ENCODE measurements at regions not wholly inside any gene's neighbourhood (a gene's known extent, or its start where the extent isn't known, plus 50 kb on each side); places are given as distances from the start of the nearest gene placed in this dataset.

GRCh38 chr10:21100871-21101514, 203.9 kb upstream of the NEBL start:
- H3K4me3 ChIP-seq (ENCODE audit: low read length in 2 of 2), result no peak overlapping the region
- WGBS, 2 donors, result 45 to 48% methylated on average over 7 of the region's 7 CpGs
- no peak for ATAC-seq (ENCODE audit: low FRiP score)
- no peaks in the 10 kb centered on the region for H3K27me3 ChIP-seq (ENCODE audit: control insufficient read depth in 1 of 2, insufficient read depth in 2 of 2, low read length in 1 of 2)
- no peak overlapping the region for H3K27ac ChIP-seq (ENCODE audit: low read depth in 1 of 2, low read length in 2 of 2)
- no peak for DNase-seq
- no peaks in the 10 kb centered on the region for H3K9me3 ChIP-seq (ENCODE audit: control insufficient read depth, low read length)
- H3K4me1 ChIP-seq (ENCODE audit: control insufficient read depth in 1 of 2, insufficient read depth in 2 of 2, low read length in 2 of 2), result no peaks in the 10 kb centered on the region
- no peaks in the 10 kb centered on the region for H3K36me3 ChIP-seq (ENCODE audit: control insufficient read depth in 1 of 2, insufficient read depth in 2 of 2, low read length in 1 of 2)
- intact Hi-C loops (cut with DNase I), result no loop called here

- no peaks in the 10 kb centered on the region for H3K9me3 ChIP-seq (ENCODE audit: control insufficient read depth, low read length)
- H3K27me3 ChIP-seq (ENCODE audit: control insufficient read depth in 1 of 2, insufficient read depth in 2 of 2, low read length in 1 of 2), result no peaks in the 10 kb centered on the region
- no peaks in the 10 kb centered on the region for H3K36me3 ChIP-seq (ENCODE audit: control insufficient read depth in 1 of 2, insufficient read depth in 2 of 2, low read length in 1 of 2)
- WGBS, 2 donors, result 84 to 86% methylated on average over 12 of the region's 12 CpGs
- ATAC-seq (ENCODE audit: low FRiP score), result no peak
- no peak for DNase-seq
- no peaks in the 10 kb centered on the region for H3K4me1 ChIP-seq (ENCODE audit: control insufficient read depth in 1 of 2, insufficient read depth in 2 of 2, low read length in 2 of 2)
- no peak overlapping the region for H3K4me3 ChIP-seq (ENCODE audit: low read length in 2 of 2)
- intact Hi-C loops (cut with DNase I), result no loop called here
- H3K27ac ChIP-seq (ENCODE audit: low read depth in 1 of 2, low read length in 2 of 2), result no peak overlapping the region
Measured at GRCh38 chr10:21100190-21100589, 203.1 kb upstream of the NEBL start.

- no peak overlapping the region for H3K27ac ChIP-seq (ENCODE audit: low read depth in 1 of 2, low read length in 2 of 2)
- intact Hi-C loops (cut with DNase I), result no loop called here
- no peaks in the 10 kb centered on the region for H3K4me1 ChIP-seq (ENCODE audit: control insufficient read depth in 1 of 2, insufficient read depth in 2 of 2, low read length in 2 of 2)
- H3K27me3 ChIP-seq (ENCODE audit: control insufficient read depth in 1 of 2, insufficient read depth in 2 of 2, low read length in 1 of 2), result no peaks in the 10 kb centered on the region
- ATAC-seq (ENCODE audit: low FRiP score), result no peak
- no peak for DNase-seq
- H3K4me3 ChIP-seq (ENCODE audit: low read length in 2 of 2), result no peak overlapping the region
- no peaks in the 10 kb centered on the region for H3K36me3 ChIP-seq (ENCODE audit: control insufficient read depth in 1 of 2, insufficient read depth in 2 of 2, low read length in 1 of 2)
- no peaks in the 10 kb centered on the region for H3K9me3 ChIP-seq (ENCODE audit: control insufficient read depth, low read length)
- WGBS, 2 donors, result 80 to 87% methylated on average over 6 of the region's 6 CpGs
Measured at GRCh38 chr10:21099291-21100062, 202.4 kb upstream of the NEBL start.

- Histone ChIP-seq H3K27me3 (ENCODE audit: control insufficient read depth in 1 of 2, insufficient read depth in 2 of 2, low read length in 1 of 2) (no peaks in the 10 kb centered on the region), H3K27ac (ENCODE audit: low read depth in 1 of 2, low read length in 2 of 2) (no peak overlapping the region), H3K9me3 (ENCODE audit: control insufficient read depth, low read length) (no peaks in the 10 kb centered on the region), H3K4me1 (ENCODE audit: control insufficient read depth in 1 of 2, insufficient read depth in 2 of 2, low read length in 2 of 2) (no peaks in the 10 kb centered on the region), H3K36me3 (ENCODE audit: control insufficient read depth in 1 of 2, insufficient read depth in 2 of 2, low read length in 1 of 2) (no peaks in the 10 kb centered on the region), H3K4me3 (ENCODE audit: low read length in 2 of 2) (no peak overlapping the region)
- intact Hi-C loops (cut with DNase I), result no loop called here
- 92 to 96% methylated on average over 5 of the region's 5 CpGs for WGBS, 2 donors
- DNase-seq, result no peak
- no peak for ATAC-seq (ENCODE audit: low FRiP score)
Measured at GRCh38 chr10:21097926-21098355, 200.8 kb upstream of the NEBL start.

- ATAC-seq (ENCODE audit: low FRiP score), result no peak
Measured at GRCh38 chr10:21095494-21096055, 198.5 kb upstream of the NEBL start.

GRCh38 chr10:21095073-21095472, 198.0 kb upstream of the NEBL start:
- Histone ChIP-seq H3K4me1 (ENCODE audit: control insufficient read depth in 1 of 2, insufficient read depth in 2 of 2, low read length in 2 of 2) (no peaks in the 10 kb centered on the region), H3K36me3 (ENCODE audit: control insufficient read depth in 1 of 2, insufficient read depth in 2 of 2, low read length in 1 of 2) (no peaks in the 10 kb centered on the region), H3K27me3 (ENCODE audit: control insufficient read depth in 1 of 2, insufficient read depth in 2 of 2, low read length in 1 of 2) (no peaks in the 10 kb centered on the region), H3K27ac (ENCODE audit: low read depth in 1 of 2, low read length in 2 of 2) (no peak overlapping the region), H3K9me3 (ENCODE audit: control insufficient read depth, low read length) (no peaks in the 10 kb centered on the region), H3K4me3 (ENCODE audit: low read length in 2 of 2) (no peak overlapping the region)
- no peak for ATAC-seq (ENCODE audit: low FRiP score)
- 88 to 96% methylated on average over 3 of the region's 3 CpGs for WGBS, 2 donors
- no peak for DNase-seq
- intact Hi-C loops (cut with DNase I), result no loop called here

More at GRCh38 chr10:21095494-21096055, 198.5 kb upstream of the NEBL start:
- no peak overlapping the region for H3K27ac ChIP-seq (ENCODE audit: low read depth in 1 of 2, low read length in 2 of 2)
- DNase-seq, result no peak
- intact Hi-C loops (cut with DNase I), result no loop called here
- no peaks in the 10 kb centered on the region for H3K36me3 ChIP-seq (ENCODE audit: control insufficient read depth in 1 of 2, insufficient read depth in 2 of 2, low read length in 1 of 2)
- no peaks in the 10 kb centered on the region for H3K9me3 ChIP-seq (ENCODE audit: control insufficient read depth, low read length)
- 92 to 94% methylated on average over 3 of the region's 3 CpGs for WGBS, 2 donors
- H3K4me1 ChIP-seq (ENCODE audit: control insufficient read depth in 1 of 2, insufficient read depth in 2 of 2, low read length in 2 of 2), result no peaks in the 10 kb centered on the region
- no peak overlapping the region for H3K4me3 ChIP-seq (ENCODE audit: low read length in 2 of 2)
- H3K27me3 ChIP-seq (ENCODE audit: control insufficient read depth in 1 of 2, insufficient read depth in 2 of 2, low read length in 1 of 2), result no peaks in the 10 kb centered on the region

GRCh38 chr10:21092683-21093524, 195.8 kb upstream of the NEBL start:
- no peak overlapping the region for H3K27ac ChIP-seq (ENCODE audit: low read depth in 1 of 2, low read length in 2 of 2)
- no peaks in the 10 kb centered on the region for H3K27me3 ChIP-seq (ENCODE audit: control insufficient read depth in 1 of 2, insufficient read depth in 2 of 2, low read length in 1 of 2)
- no peaks in the 10 kb centered on the region for H3K9me3 ChIP-seq (ENCODE audit: control insufficient read depth, low read length)
- no peak for DNase-seq
- H3K4me1 ChIP-seq (ENCODE audit: control insufficient read depth in 1 of 2, insufficient read depth in 2 of 2, low read length in 2 of 2), result no peaks in the 10 kb centered on the region
- no peaks in the 10 kb centered on the region for H3K36me3 ChIP-seq (ENCODE audit: control insufficient read depth in 1 of 2, insufficient read depth in 2 of 2, low read length in 1 of 2)
- ATAC-seq (ENCODE audit: low FRiP score), result no peak
- intact Hi-C loops (cut with DNase I), result no loop called here
- WGBS, 2 donors, result 23 to 27% methylated on average over 5 of the region's 5 CpGs
- H3K4me3 ChIP-seq (ENCODE audit: low read length in 2 of 2), result no peak overlapping the region

- Histone ChIP-seq H3K27ac (ENCODE audit: low read depth in 1 of 2, low read length in 2 of 2) (no peak overlapping the region), H3K4me3 (ENCODE audit: low read length in 2 of 2) (no peak overlapping the region), H3K4me1 (ENCODE audit: control insufficient read depth in 1 of 2, insufficient read depth in 2 of 2, low read length in 2 of 2) (no peaks in the 10 kb centered on the region), H3K27me3 (ENCODE audit: control insufficient read depth in 1 of 2, insufficient read depth in 2 of 2, low read length in 1 of 2) (no peaks in the 10 kb centered on the region), H3K9me3 (ENCODE audit: control insufficient read depth, low read length) (no peaks in the 10 kb centered on the region), H3K36me3 (ENCODE audit: control insufficient read depth in 1 of 2, insufficient read depth in 2 of 2, low read length in 1 of 2) (no peaks in the 10 kb centered on the region)
- DNase-seq (no peak), ATAC-seq (ENCODE audit: low FRiP score) (no peak)
- WGBS, 2 donors, result 79 to 80% methylated on average over 6 of the region's 6 CpGs
- intact Hi-C loops (cut with DNase I), result no loop called here
Measured at GRCh38 chr10:21090609-21091082, 193.5 kb upstream of the NEBL start.
